Esophagus squamous epithelium (tissue), 4 donors: ENCODE measurements at regions not wholly inside any gene's neighbourhood (a gene's known extent, or its start where the extent isn't known, plus 50 kb on each side); places are given as distances from the start of the nearest gene placed in this dataset.

ENCODE experiments used
- CTCF ChIP-seq, 6 experiments: fragments of 450-650 bp in 4 of 6; fragments of 200-600 bp in 2 of 6; sonication (generic) in 2 of 6; IDR thresholded peaks; one replicate each; pipeline ENCODE4 v1.5.1; 2016 to 2019; ENCODE audit warnings: antibody characterized with exemption in 6 of 6, mild to moderate bottlenecking in 4 of 6, moderate library complexity in 4 of 6
- POLR2A ChIP-seq, 4 donors: fragments of 450-650 bp; IDR thresholded peaks; one replicate each; pipeline ENCODE4 v1.6.1; 2017; ENCODE audit warnings: antibody characterized with exemption in 4 of 4, mild to moderate bottlenecking in 4 of 4, moderate library complexity in 3 of 4

- no peak for TF ChIP-seq CTCF (IDR thresholded peaks at IDR 0.05)
- TF ChIP-seq POLR2A (IDR thresholded peaks at IDR 0.05): no peak
These were observed 91.8 kb upstream of the TSC22D1 start for GRCh38 chr13:44667943-44668342.
